ENCODE measurements at regions not wholly inside any gene's neighbourhood (a gene's known extent, or its start where the extent isn't known, plus 50 kb on each side); places are given as distances from the start of the nearest gene placed in this dataset.
"Not testable (repeated sequence)": the region's sequence is repeated elsewhere in the genome, so short reads cannot be mapped to it uniquely, and the experiment has no call there.

DNA sequence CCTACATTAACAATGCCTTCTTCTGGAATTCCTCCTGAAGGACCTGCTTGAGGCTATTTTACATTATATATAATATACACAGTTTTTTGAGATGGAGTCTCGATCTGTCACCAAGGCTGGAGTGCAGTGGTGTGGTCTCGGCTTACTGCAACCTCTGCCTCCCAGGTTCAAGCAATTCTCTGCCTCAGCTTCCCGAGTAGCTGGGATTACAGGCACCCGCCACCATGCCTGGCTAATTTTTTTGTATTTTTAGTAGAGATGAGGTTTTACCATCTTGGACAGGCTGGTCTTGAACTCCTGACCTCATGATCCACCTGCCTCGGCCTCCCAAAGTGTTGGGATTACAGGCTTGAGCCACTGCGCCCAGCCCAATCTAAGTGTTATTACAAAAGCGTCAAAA lies 71.9 kb upstream of the PRR23C start:
- DNase-seq, result not testable (repeated sequence)

- DNase-seq, result peak in 1 of 6 experiments; percentile 25
Measured at GRCh38 chr3:139117136-139117675, 72.5 kb upstream of the PRR23C start.

DNA sequence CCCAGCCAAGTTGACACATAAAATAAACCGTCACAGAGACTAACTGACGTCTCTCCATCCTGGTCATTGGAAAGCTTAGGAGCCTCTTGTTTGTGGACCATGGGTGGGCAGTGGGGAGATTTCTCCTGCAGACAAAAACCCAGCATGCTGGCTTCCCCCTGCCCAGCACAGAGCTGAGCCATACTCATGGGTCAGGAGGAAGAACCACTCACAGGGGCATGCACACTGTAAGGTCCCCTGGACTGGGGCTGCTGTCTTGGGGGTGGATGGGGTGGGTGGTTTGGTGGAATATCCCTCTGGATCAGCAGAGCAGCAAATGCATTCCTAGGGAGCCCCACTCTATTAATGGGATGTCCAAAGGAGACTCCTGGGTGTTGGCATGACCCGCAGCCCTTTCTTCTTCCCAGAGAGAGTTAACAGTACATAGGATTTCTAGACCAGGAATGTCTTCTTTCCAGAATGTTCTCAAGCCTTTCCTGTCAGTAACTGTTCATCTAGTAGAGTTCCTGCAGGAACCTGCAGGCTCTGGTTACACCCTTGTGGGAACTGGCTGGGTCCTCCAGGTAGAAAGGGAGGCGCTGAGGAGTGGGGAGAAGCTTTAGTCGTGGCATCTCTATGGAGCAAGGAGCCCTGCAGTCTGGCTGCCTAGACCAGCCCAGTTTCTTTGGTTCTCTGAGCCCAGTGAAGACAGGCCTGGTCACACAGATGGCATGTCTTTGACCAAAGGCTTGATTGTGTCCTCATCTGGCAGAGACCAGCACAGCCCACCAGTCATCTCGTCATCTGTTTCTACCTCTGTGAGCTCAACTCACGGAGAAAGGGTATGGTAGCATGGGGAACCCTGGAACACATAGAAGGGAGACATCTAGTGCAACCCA lies 73.4 kb upstream of the PRR23C start:
- DNase-seq, result no peak

DNA sequence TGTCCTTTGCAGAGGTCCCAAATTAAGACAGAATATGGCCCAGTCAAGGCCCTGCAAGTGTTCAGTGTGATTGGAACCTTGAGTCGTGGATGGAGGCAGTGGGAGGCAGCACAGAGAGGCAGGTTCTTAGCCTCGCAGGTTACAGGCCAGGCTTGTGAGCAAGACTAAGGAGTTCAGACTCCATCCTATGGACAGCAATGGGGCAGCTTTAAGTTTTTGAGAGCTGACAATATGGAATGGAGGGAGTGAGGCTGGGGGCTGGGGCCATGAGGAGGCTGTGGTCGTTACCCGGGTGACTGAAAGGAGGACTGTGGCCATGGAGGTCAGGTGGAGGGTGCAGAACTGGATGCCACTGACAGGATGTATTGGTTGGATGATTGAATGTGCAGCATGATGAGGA lies 74.1 kb upstream of the PRR23C start:
- DNase-seq, result no peak

GRCh38 chr3:139119331-139120025 lies 74.8 kb upstream of the PRR23C start:
- DNase-seq, result no peak

GRCh38 chr3:139120086-139121056 lies 75.7 kb upstream of the PRR23C start:
- no peak for DNase-seq

DNA sequence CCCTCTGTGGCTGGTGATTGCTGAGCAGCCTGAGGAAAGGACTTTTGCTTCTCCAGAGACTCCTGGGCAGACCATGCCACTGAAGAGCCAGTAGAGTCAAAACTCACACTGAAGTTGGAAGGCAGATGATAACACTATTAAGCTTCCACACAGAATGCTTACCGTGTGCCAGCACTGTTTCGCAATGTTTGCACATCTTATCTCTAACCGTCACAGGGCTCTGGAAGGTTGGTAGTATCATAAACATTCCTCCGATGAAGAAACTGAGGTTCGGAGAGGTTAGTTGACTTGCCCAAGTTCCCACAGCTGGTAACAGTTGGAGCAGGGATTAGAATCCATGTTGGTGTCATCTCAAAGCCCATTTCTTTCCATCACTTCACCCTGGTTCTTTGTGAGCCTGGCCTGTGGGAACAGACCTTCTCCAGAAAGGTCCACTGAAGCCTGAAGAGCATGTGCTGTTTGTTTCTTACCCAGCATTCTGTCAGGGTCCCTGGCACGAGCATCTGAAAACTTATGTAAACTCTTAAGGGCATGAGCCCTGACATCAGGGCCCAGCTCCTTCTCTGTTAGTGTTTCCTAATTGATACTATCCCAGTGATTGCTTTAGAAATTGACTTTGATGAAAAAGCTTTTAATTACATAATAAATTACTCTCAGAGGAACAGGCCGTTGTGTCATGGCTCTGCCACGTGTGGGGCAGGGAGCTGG lies 77.0 kb upstream of the PRR23C start:
- DNase-seq, result no peak

DNA sequence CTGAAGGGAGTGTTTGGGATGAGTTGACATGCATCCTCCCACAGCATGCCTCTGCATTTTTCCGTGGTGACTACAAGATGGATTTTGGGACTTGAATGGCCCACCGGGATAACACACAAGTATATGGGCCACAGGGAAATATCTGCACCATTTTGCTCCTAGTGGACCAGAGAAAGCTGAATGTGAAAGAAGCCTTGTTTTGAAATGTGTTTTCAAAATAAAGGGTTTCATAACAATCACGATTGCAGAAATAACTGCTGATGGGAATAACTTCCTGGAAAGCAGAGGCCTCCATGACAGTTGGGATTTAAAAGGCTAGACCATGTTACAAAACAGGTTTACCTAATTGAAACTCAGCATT lies 77.5 kb upstream of the PRR23C start:
- DNase-seq, result no peak

GRCh38 chr3:139122612-139123011 lies 77.9 kb upstream of the PRR23C start:
- no peak for DNase-seq

GRCh38 chr3:139123377-139124095 lies 78.8 kb upstream of the PRR23C start:
- no peak for DNase-seq

DNA sequence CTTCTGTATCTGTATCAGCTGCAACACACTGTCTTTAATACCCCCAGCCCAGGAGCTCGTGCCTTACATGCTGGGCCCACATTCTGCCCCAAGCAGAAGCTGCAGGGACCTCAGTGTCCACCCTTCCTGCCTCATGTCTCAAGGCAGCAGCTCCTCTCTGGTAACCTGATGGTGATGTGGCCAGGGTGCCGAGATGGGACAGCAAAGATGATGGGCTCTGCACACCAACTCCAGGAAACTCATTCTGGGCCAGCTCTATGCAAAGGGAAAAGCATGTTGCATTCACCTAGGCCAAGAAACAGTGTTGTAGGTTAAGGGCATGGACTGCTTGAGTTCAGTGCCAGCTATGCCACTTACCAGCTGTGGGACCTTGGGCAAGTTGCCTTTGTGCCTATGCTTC lies 79.5 kb upstream of the PRR23C start:
- DNase-seq, result no peak

GRCh38 chr3:139127101-139127500 lies 82.4 kb upstream of the PRR23C start:
- DNase-seq, result no peak

DNA sequence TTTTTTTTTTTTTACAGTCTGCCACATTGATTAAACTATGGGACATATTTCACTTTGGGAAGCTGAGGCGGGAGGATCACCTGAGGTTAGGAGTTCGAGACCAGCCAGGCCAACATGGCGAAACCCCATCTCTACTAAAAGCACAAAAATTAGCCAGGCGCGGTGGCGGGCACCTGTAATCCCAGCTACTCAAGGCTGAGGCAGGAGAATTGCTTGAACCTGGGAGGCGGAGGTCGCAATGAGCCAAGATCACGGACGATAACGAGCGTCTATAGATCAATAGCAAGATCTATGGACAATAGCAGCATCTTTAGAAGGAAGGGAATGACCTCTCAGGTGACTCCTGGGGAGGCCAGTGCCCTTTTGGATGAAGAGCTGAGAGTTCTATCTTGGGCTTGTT lies 82.9 kb upstream of the PRR23C start:
- not testable (repeated sequence) for DNase-seq

DNA sequence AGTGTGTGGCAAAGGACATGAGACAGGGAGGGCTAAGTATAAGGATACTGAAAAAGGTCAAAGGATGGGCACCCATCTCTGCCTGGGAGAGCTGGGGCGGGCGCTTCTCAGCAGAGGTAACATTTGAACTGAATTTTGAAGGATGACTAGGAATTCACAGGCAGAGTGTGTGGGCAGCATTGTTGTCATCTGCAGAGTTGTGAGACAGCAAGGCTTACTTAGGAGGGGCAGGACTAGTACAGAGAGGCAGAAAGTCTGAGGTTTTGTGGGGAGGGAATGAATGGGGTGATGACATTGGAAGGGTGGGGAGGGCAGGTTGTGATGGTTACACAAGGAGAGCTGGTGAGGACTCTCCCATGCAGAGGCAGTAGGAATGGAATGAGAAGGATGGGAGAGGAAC lies 84.1 kb upstream of the PRR23C start:
- no peak for DNase-seq

DNA sequence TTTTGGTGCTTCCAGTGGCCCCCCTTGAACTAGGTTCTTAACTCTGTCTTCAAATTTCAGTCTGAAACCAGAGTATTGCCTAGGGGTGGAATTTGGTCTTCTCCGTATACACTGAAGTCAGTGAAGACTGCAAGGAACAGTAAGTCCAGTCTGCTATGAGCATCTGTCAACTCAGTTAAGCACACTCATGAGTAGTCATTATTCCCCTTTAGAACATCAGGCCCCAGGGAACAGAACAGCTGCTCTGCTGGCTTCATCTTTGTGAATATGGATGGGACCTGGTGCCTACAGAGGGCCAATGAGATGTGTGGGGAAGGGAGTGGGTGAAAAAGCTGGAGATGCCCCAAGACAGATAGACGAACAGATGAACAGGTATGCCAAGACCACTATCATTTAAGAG lies 85.2 kb upstream of the PRR23C start:
- no peak for DNase-seq

DNA sequence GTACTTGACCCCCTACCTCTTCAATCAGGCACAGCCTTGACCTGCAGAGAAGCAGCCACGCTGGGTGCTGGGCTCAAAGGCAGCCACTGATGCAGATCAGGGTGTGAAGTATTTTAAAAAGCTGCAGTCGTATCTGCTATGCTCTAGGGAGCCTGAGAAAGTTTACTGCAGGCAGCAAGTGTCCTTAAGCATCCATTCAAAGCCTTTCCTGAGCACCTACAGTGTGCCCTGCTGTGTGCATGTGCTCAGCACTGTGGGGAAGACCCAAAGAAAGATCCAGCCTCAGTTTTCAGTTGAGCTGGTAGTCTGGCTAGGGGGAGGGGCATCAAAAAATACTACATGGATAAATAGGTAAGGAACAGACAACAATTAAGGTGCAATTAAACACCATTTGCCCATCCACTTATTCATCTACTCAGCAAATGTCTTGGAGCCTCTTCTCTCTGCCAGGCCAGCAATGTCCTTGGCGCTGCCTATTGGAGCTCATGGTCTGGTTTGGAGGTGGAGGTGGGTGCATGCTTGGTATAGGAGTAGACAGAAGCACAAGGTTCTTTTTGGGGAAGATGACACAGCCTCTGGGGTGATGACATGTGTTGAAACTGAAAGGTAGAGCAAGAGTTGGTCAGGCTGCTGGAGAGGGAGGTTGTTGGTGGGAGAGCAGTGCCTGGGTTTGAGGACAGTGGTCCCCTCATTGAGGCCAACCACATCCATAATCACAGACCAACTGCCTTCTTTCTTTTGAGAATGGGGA lies 85.9 kb upstream of the PRR23C start:
- DNase-seq, result no peak

DNA sequence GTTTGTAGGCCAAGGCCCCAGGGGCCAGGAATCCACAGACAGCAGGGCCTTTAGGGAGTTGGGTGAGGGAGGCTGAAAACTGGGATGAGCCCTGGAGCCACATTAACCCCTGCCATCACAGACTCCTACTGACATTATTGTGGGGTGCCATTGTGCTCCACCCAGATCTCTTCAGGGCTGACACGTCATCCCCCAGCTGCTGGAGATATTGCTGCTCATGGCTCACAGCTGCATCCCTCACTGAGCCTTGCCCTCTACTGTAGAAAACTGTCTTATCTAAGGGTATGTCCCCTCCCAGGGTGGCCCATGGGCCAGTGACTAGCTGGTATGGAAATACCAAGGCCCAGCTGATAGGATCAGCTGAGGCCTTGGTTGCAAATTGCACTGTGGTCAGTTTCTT lies 87.3 kb upstream of the PRR23C start:
- DNase-seq, result no peak

DNA sequence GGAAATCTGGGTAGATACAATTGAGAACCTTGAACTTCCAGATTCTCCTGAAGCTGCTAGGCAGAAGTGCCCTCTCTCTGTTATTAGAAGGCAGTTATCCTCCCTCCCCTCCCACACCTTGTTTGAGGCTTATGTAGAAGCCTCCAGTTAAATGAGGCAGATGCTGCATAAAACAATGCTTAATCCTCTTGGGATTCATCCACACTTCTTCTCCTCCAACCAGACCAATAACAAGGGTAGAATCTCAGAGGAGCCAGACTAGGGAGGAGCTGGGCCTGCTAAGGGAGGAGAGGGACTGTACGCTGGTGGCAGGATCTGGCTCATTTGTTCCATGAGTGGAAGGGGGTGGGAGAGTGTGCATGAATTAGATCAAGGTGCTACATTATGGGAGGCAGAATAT lies 88.3 kb upstream of the PRR23C start:
- DNase-seq, result no peak

- no peak for DNase-seq
Measured at GRCh38 chr3:139134678-139135372, 90.1 kb upstream of the PRR23C start.

DNA sequence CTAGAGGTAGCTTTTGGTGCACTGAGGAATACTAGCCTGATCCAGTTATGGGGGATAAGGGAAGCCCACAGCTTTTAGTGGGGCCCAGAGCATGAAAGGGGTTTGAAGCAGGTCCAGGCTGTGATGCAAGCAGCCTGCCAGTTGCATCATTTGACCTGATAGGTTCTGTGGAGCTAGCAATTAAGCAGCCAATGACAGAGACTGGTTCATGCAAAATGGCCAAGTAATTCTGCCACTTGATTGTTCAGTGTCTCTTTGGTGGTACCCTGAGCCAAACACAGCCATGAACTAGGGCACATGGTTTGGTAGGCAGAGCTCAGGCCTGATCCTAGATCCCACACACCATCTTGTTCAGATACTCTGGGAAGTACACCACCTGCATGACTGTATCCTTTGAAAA lies 91.0 kb upstream of the PRR23C start:
- DNase-seq, result no peak

All from stimulated activated naive CD4-positive, alpha-beta T cell (primary cell).